Spleen (tissue), 11 donors: ENCODE measurements at regions not wholly inside any gene's neighbourhood (a gene's known extent, or its start where the extent isn't known, plus 50 kb on each side); places are given as distances from the start of the nearest gene placed in this dataset.

ENCODE experiments used
- DNase-seq: peaks from one replicate; pipeline ENCODE4 v3.0.0-alpha.2; 2020
- H3K27ac ChIP-seq, 8 donors: fragments of 200-600 bp; sonication (generic) in 7 of 8; 1 replicate in 4 of 8; 2 replicates in 4 of 8; pipeline versions ENCODE4 v1.5.0 to v1.8.0; 2016 to 2021; ENCODE audit warnings: inconsistent platforms in 4 of 8, mild to moderate bottlenecking in 4 of 8, moderate library complexity in 1 of 8
- H3K27me3 ChIP-seq, 7 donors: fragments of 200-600 bp; sonication (generic) in 6 of 7; replicated peaks in 1 of 7; 1 replicate in 4 of 7; 2 replicates in 3 of 7; pipeline versions ENCODE4 v1.5.0 to v1.8.0; 2016 to 2021; ENCODE audit warnings: inconsistent platforms in 3 of 7, mild to moderate bottlenecking in 1 of 7
- H3K36me3 ChIP-seq, 6 donors: fragments of 200-600 bp; sonication (generic) in 5 of 6; 1 replicate in 4 of 6; 2 replicates in 2 of 6; pipeline versions ENCODE4 v1.5.0 to v1.8.0; 2016 to 2021; ENCODE audit warnings: inconsistent platforms in 2 of 6
- H3K4me1 ChIP-seq, 6 donors: fragments of 200-600 bp; sonication (generic) in 5 of 6; 1 replicate in 3 of 6; 2 replicates in 3 of 6; pipeline versions ENCODE4 v1.5.0 to v1.8.0; 2016 to 2021; ENCODE audit warnings: inconsistent platforms in 3 of 6
- H3K4me3 ChIP-seq, 8 donors: fragments of 200-600 bp; sonication (generic) in 7 of 8; 1 replicate in 4 of 8; 2 replicates in 4 of 8; pipeline versions ENCODE4 v1.5.0 to v1.8.0; 2016 to 2021; ENCODE audit warnings: inconsistent platforms in 4 of 8, mild to moderate bottlenecking in 4 of 8, moderate library complexity in 2 of 8
- H3K9me3 ChIP-seq, 8 donors: fragments of 200-600 bp; sonication (generic) in 7 of 8; 1 replicate in 4 of 8; 2 replicates in 4 of 8; pipeline versions ENCODE4 v1.5.0 to v1.8.0; 2016 to 2021; ENCODE audit warnings: inconsistent platforms in 4 of 8
- POLR2A ChIP-seq, 3 donors: fragments of 450-650 bp; IDR thresholded peaks; one replicate each; pipeline ENCODE4 v1.5.1; 2017; ENCODE audit warnings: antibody characterized with exemption in 3 of 3, mild to moderate bottlenecking in 1 of 3
- POLR2AphosphoS5 ChIP-seq, 3 donors: sonication (generic); formaldehyde crosslinking; IDR thresholded peaks; one replicate each; pipeline ENCODE4 v1.5.1; 2017; ENCODE audit warnings: antibody characterized with exemption in 3 of 3
- WGBS, 5 donors: extraction: QIAGEN DNeasy Blood & Tissue Kit in 3 of 5; methylation state at CpG; one replicate each; pipeline versions ENCODE4 v1.1.5 to v1.1.7; 2013 to 2018; 5-methylcytosine and 5-hydroxymethylcytosine counted together
- intact Hi-C: fragments of 100-400 bp; cut with DNase I; formaldehyde crosslinking; loops from one replicate; pipeline ENCODE4 v1.15.0; 2023; ENCODE audit warnings: low total_unique reads
- TF ChIP-seq, protein P1 (sequence below), 11 experiments: fragments of 200-600 bp in 7 of 11; fragments of 450-650 bp in 4 of 11; sonication (generic) in 4 of 11; IDR thresholded peaks in 8 of 11; conservative IDR thresholded peaks in 3 of 11; 1 replicate in 7 of 11; 2 replicates in 4 of 11; pipeline versions ENCODE4 v1.4.0 to v1.8.0; 2016 to 2021; ENCODE audit warnings: antibody characterized with exemption in 11 of 11, inconsistent platforms in 4 of 11, mild to moderate bottlenecking in 1 of 11
- donor health status: healthy with polysubstance abuse.
- donor health status: DM: no; HTN: no; CAD: no; lungs with moderate emphysema.
- donor health status: DM: no; HTN: no; CAD: no.
- donor health status: Bipolar disorder and iron deficiency.
- donor health status: healthy.
- donor health status: DM: no; HTN: no; CAD: no.
- donor health status: DM: yes; HTN: yes; CAD: no.

DNA sequence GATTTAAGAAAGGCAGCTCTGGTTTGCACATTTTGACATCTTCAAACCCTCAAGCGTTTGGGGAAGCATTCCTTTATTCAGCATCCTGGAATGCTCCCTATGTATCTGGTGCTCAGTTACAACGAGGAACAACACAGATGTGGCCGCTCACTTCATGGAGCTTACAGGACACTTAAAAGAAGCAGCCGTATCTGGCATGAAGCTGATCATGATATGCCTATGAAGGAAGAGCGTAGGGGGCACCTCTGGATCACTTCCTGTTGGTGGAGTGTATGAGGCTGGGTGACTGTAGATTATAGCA lies 72.3 kb upstream of the TP53I11 start:
- no peaks in the 10 kb centered on the region for H3K27me3 ChIP-seq
- no peak overlapping the region for H3K4me3 ChIP-seq
- intact Hi-C loops, result no loop called here
- no peak for DNase-seq
- H3K27ac ChIP-seq, result no peak overlapping the region
- TF ChIP-seq POLR2A (IDR thresholded peaks at IDR 0.05) (no peak), POLR2AphosphoS5 (IDR thresholded peaks at IDR 0.05) (no peak)
- 71 to 78% (median 76%) methylated on average over 5 of the region's 5 CpGs for WGBS, 5 donors
- H3K9me3 ChIP-seq, result no peaks in the 10 kb centered on the region
- H3K36me3 ChIP-seq, result no peaks in the 10 kb centered on the region
- H3K4me1 ChIP-seq, result peaks cover 7 to 43% (median 27%) of the 10 kb centered on the region in 6 donors

DNA sequence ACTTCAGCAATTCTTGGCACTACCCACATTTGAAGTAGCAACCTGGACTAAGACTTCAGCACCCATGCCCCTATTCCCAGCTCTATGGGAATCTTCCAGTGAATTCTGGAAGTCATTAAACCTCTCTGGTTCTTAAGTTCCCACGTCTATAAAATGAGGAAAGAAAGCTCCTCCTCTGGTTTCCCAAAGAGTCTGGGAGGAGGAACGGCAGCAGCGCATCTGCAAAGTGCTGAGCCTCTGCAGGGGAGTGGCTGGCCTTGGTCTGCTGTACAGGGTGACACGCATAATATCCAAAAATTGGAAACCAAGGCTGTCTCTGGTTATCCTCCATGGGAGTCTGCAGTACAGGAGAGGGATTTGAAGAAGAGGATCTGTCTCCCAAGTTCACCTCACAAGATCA lies 73.6 kb upstream of the TP53I11 start:
- 66 to 82% (median 74%) methylated on average over 4 of the region's 4 CpGs for WGBS, 5 donors
- peaks cover 7 to 56% (median 40%) of the 10 kb centered on the region in 6 donors for H3K4me1 ChIP-seq
- no peaks in the 10 kb centered on the region for H3K9me3 ChIP-seq
- no peak for DNase-seq
- no peaks in the 10 kb centered on the region for H3K36me3 ChIP-seq
- H3K27ac ChIP-seq, result no peak overlapping the region
- H3K27me3 ChIP-seq, result no peaks in the 10 kb centered on the region
- H3K4me3 ChIP-seq, result no peak overlapping the region
- intact Hi-C loops, result no loop called here
- TF ChIP-seq, protein P1, sequence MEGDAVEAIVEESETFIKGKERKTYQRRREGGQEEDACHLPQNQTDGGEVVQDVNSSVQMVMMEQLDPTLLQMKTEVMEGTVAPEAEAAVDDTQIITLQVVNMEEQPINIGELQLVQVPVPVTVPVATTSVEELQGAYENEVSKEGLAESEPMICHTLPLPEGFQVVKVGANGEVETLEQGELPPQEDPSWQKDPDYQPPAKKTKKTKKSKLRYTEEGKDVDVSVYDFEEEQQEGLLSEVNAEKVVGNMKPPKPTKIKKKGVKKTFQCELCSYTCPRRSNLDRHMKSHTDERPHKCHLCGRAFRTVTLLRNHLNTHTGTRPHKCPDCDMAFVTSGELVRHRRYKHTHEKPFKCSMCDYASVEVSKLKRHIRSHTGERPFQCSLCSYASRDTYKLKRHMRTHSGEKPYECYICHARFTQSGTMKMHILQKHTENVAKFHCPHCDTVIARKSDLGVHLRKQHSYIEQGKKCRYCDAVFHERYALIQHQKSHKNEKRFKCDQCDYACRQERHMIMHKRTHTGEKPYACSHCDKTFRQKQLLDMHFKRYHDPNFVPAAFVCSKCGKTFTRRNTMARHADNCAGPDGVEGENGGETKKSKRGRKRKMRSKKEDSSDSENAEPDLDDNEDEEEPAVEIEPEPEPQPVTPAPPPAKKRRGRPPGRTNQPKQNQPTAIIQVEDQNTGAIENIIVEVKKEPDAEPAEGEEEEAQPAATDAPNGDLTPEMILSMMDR (IDR thresholded peaks at IDR 0.05 in 8 of 11, conservative IDR thresholded peaks at IDR 0.05 in 3 of 11), result no peak
- TF ChIP-seq POLR2A (IDR thresholded peaks at IDR 0.05) (no peak), POLR2AphosphoS5 (IDR thresholded peaks at IDR 0.05) (no peak)

DNA sequence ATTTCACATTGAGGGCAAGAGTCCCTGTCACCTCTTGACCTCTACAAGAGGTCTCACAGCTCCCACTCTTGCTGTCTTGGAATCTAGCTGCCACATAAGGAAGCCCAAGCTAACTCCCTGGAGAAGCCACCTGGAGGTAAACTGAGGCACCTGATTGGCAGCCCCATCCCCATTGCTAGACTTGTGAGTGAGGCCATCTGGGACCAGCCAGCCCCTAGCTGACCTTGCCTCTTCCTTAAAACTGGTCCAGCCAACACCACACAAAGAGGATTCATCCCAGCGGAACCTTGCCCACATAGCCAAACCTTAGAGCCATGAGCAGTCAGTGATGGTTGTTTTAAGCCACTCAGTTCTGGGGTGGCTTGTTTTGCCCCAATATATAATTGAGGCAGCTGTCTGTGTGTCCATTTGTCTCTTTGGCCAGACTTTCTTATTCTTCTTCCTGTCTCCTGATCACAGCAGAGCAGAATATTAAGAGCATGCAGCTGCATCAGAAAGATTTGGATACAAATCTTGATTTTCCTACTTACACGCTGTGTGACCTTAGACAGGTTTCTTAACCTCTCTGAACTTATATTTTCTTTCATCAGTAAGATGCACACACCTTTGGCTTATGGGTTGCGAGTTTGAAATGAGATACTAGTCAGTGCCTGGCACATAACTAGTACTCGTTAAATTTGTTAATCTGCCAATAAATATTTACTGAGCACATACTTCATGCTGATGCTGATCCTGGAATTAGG lies 74.3 kb upstream of the TP53I11 start:
- intact Hi-C loops, result no loop called here
- Histone ChIP-seq H3K4me1 (peaks cover 7 to 63% (median 47%) of the 10 kb centered on the region in 6 donors), H3K36me3 (no peaks in the 10 kb centered on the region), H3K27me3 (no peaks in the 10 kb centered on the region), H3K9me3 (no peaks in the 10 kb centered on the region), H3K27ac (peak overlapping the region in 2 of 8 donors; percentile 63 to 73), H3K4me3 (no peak overlapping the region)
- no peak for DNase-seq
- TF ChIP-seq POLR2A (IDR thresholded peaks at IDR 0.05) (no peak), POLR2AphosphoS5 (IDR thresholded peaks at IDR 0.05) (no peak)
- TF ChIP-seq, protein P1 (IDR thresholded peaks at IDR 0.05 in 8 of 11, conservative IDR thresholded peaks at IDR 0.05 in 3 of 11), result no peak
- 90 to 97% (median 96%) methylated on average over 4 of the region's 4 CpGs for WGBS, 5 donors

DNA sequence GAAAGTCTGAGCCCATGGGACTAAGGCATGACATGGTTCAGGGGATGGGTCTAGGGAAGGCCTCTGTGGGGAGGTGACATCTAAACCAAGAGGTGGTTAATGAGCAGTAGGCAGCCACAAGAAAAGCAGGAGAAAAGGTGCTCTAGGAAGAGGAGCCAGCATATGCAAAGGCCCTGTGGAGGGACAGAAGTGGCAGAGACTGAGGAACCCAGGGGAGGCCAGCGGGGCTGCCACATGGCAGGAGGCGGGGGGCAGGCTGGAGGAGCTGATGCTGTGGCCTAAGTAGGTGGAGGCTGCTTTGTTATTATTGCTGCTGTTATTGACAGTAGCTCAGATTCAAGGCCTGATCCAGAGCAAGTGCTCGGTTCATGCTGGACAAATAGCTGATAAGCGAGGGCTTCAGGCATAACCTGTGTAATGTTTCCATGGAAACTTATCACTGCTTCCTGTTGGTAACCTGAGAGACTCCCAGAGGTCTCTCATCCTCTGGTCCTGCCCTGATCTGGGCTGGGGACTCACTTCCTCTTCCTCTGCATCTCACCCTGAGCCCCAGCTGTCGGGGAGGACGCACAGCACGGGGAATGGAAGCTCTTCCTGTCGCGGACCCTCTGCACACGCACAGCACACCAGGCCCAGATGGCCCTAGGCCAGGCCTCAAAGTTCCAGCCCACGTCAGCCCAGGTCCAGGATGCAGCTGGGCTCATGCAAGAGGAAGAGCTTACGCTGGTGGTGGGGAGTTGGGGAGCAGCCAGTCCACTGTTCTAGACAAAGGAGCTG lies 75.2 kb upstream of the TP53I11 start:
- Histone ChIP-seq H3K27me3 (no peaks in the 10 kb centered on the region), H3K27ac (peak overlapping the region in 7 of 8 donors; percentile 2 to 73 (median 40)), H3K36me3 (no peaks in the 10 kb centered on the region), H3K4me1 (peaks cover 7 to 57% (median 45%) of the 10 kb centered on the region in 6 donors), H3K9me3 (no peaks in the 10 kb centered on the region), H3K4me3 (no peak overlapping the region)
- DNase-seq, result peak; percentile 87
- intact Hi-C loops, result no loop called here
- TF ChIP-seq, protein P1 (IDR thresholded peaks at IDR 0.05 in 8 of 11, conservative IDR thresholded peaks at IDR 0.05 in 3 of 11), result no peak
- TF ChIP-seq POLR2AphosphoS5 (IDR thresholded peaks at IDR 0.05) (peak; percentile 82 to 87 (median 84)), POLR2A (IDR thresholded peaks at IDR 0.05) (no peak)
- whole genome bisulfite sequencing, 5 donors, result 25 to 30% (median 27%) methylated on average over 10 to 12 of the region's 12 CpGs
